ENCODE measurements at regions not wholly inside any gene's neighbourhood (a gene's known extent, or its start where the extent isn't known, plus 50 kb on each side); places are given as distances from the start of the nearest gene placed in this dataset.
"Not testable (repeated sequence)": the region's sequence is repeated elsewhere in the genome, so short reads cannot be mapped to it uniquely, and the experiment has no call there.

GRCh38 chr20:7136886-7137285 lies 369.4 kb downstream of the BMP2 start:
- DNase-seq: no peak
- no peak for ATAC-seq
- peaks cover 8 to 24% of the 10 kb centered on the region in 2 donors for H3K9me3 Mint-ChIP-seq
- H3K4me1 Mint-ChIP-seq: no peaks in the 10 kb centered on the region
- H3K4me3 Mint-ChIP-seq: no peak overlapping the region
- H3K27ac Mint-ChIP-seq: no peak overlapping the region
- no peaks in the 10 kb centered on the region for H3K27me3 Mint-ChIP-seq

GRCh38 chr20:7137395-7138151 lies 370.1 kb downstream of the BMP2 start:
- Mint-ChIP-seq H3K4me1 (no peaks in the 10 kb centered on the region), H3K9me3 (peaks cover 8 to 24% of the 10 kb centered on the region in 2 donors)

DNA sequence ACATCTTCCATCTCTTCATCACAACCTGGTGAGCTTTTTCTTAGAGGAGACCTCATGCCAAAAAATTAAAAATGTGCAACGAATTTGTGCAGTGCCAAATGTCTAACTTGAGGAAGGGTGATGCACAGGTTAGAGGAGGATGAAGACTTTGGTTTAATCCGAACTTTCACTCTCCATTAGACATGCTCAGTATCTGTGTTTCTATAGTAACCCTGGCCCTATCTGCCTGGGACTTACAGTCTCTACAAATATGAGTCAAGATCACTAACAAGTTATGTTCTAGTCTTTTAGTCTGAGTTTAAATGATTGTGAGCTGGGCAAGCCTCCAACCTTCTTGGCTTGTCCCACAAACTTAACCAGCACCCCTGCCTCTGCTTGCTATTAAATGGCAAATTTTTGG lies 377.0 kb downstream of the BMP2 start:
- Mint-ChIP-seq H3K27ac (no peak overlapping the region), H3K27me3 (no peaks in the 10 kb centered on the region), H3K9me3 (peaks cover 0 to 13% of the 10 kb centered on the region in 2 donors), H3K4me3 (no peak overlapping the region), H3K4me1 (no peaks in the 10 kb centered on the region)
- no peak for DNase-seq
- ATAC-seq: no peak

More at GRCh38 chr20:7137395-7138151, 370.1 kb downstream of the BMP2 start:
- H3K27ac Mint-ChIP-seq: no peak overlapping the region
- H3K27me3 Mint-ChIP-seq: no peaks in the 10 kb centered on the region
- H3K4me3 Mint-ChIP-seq: no peak overlapping the region
- ATAC-seq: no peak
- DNase-seq: no peak

- no peak for ATAC-seq
- no peaks in the 10 kb centered on the region for H3K27me3 Mint-ChIP-seq
Observed at GRCh38 chr20:7146552-7147219, 379.2 kb downstream of the BMP2 start.

GRCh38 chr20:7147220-7147601 lies 379.7 kb downstream of the BMP2 start:
- Mint-ChIP-seq H3K9me3 (peaks cover 0 to 7% of the 10 kb centered on the region in 2 donors), H3K27ac (no peak overlapping the region), H3K4me1 (no peaks in the 10 kb centered on the region), H3K27me3 (no peaks in the 10 kb centered on the region), H3K4me3 (no peak overlapping the region)
- no peak for DNase-seq
- no peak for ATAC-seq

More at GRCh38 chr20:7146552-7147219, 379.2 kb downstream of the BMP2 start:
- Mint-ChIP-seq H3K9me3 (peaks cover 0 to 7% of the 10 kb centered on the region in 2 donors), H3K4me3 (no peak overlapping the region), H3K27ac (peak overlapping the region in 1 of 2 donors; percentile 27), H3K4me1 (no peaks in the 10 kb centered on the region)
- no peak for DNase-seq

DNA sequence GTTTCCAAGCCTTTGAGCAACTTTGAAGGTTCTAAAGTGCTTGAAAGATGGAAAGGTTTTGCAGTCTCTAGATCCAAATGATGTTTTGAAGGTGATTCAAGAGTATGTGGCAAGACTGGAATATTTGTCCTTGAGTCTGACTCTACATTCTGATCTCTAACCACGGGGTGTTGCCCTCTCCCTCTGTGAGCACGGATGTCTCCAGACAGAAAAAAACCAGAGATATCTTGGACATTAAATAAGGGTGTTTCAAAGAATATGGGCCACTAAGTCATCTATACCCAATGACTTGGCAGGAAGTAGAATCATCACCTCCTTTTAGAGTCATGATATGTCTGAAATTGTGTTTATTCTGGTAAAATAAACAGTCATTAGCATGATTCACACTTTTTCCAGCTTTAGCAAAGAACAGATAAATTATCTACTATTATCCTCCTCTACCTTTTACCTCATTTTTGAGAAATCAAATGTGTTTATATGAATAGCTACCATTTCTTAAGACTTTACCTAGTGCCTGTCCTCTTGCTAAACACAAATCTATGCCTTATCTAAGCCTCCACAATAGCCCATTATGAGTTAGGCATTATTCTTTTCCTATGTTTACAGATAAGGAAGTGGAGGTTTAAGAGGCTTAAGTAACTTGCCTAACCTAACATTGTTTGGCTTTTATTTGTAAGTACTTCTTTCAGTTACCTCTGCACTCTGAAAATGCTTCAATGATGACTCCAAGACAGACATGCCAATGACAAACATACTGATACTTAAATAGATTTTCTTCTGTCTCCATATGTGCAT lies 384.4 kb downstream of the BMP2 start:
- H3K27me3 Mint-ChIP-seq: no peaks in the 10 kb centered on the region
- no peak for ATAC-seq
- H3K9me3 Mint-ChIP-seq: peaks cover 8% of the 10 kb centered on the region in 2 donors
- no peak overlapping the region for H3K4me3 Mint-ChIP-seq
- no peaks in the 10 kb centered on the region for H3K4me1 Mint-ChIP-seq
- no peak overlapping the region for H3K27ac Mint-ChIP-seq
- DNase-seq: no peak

- ATAC-seq (no peak), DNase-seq (no peak)
- Mint-ChIP-seq H3K27me3 (no peaks in the 10 kb centered on the region), H3K27ac (no peak overlapping the region), H3K4me1 (no peaks in the 10 kb centered on the region), H3K9me3 (peaks cover 8 to 11% of the 10 kb centered on the region in 2 donors), H3K4me3 (no peak overlapping the region)
Observed at GRCh38 chr20:7155282-7155681, 387.8 kb downstream of the BMP2 start.

DNA sequence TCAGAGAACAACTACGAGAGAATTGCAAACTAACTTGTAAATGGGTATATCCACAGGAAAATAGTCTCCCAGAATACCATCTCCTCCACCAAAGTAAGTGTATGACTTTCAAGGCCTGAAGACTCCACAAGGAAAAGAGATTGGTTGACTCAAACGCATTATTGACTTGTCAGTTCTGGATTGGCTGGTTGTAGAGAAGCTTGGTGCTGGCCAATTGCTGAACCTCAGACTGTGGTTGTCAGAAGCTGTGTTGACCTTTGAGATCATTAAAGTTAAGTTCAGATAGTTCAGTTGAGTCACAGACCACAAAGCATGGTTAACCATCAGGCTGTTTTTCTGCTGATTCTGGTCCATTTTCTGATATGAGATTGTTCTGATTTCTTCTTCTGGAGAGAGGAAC lies 388.3 kb downstream of the BMP2 start:
- H3K27ac Mint-ChIP-seq: no peak overlapping the region
- DNase-seq (no peak), ATAC-seq (no peak)
- H3K27me3 Mint-ChIP-seq: no peaks in the 10 kb centered on the region
- no peak overlapping the region for H3K4me3 Mint-ChIP-seq
- H3K4me1 Mint-ChIP-seq: no peaks in the 10 kb centered on the region
- peaks cover 8 to 11% of the 10 kb centered on the region in 2 donors for H3K9me3 Mint-ChIP-seq

- Mint-ChIP-seq H3K9me3 (peaks cover 19 to 22% of the 10 kb centered on the region in 2 donors), H3K4me1 (no peaks in the 10 kb centered on the region), H3K4me3 (no peak overlapping the region), H3K27ac (no peak overlapping the region), H3K27me3 (no peaks in the 10 kb centered on the region)
- no peak for ATAC-seq
- DNase-seq: no peak
Observed at GRCh38 chr20:7159903-7160302, 392.4 kb downstream of the BMP2 start.

- no peak for DNase-seq
- H3K4me1 Mint-ChIP-seq: no peaks in the 10 kb centered on the region
- no peak for ATAC-seq
- no peaks in the 10 kb centered on the region for H3K27me3 Mint-ChIP-seq
- no peak overlapping the region for H3K27ac Mint-ChIP-seq
- no peak overlapping the region for H3K4me3 Mint-ChIP-seq
- peaks cover 11 to 28% of the 10 kb centered on the region in 2 donors for H3K9me3 Mint-ChIP-seq
Observed at GRCh38 chr20:7161690-7162089, 394.2 kb downstream of the BMP2 start.

- Mint-ChIP-seq H3K4me3 (no peak overlapping the region), H3K9me3 (peaks cover 0 to 3% of the 10 kb centered on the region in 2 donors), H3K27ac (no peak overlapping the region), H3K27me3 (no peaks in the 10 kb centered on the region), H3K4me1 (no peaks in the 10 kb centered on the region)
- ATAC-seq: no peak
- no peak for DNase-seq
Observed at GRCh38 chr20:7171911-7172310, 404.4 kb downstream of the BMP2 start.

GRCh38 chr20:7174554-7174953 lies 407.1 kb downstream of the BMP2 start:
- no peaks in the 10 kb centered on the region for H3K4me1 Mint-ChIP-seq

DNA sequence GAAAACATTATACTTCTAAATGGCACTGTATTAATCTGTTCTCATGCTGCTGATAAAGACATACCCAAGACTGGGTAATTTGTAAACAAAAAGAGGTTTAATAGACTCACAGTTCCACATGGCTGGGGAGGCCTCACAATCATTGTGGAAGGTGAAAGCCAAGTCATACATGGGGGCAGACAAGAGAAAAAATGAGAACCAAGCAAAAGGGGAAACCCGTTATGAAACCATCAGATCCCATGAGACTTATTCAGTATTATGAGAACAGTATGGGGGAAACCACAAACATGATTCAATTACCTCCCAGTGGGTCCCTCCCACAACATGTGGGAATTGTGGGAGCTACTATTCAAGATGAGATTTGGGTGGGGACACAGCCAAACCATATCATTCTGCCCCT lies 408.3 kb downstream of the BMP2 start:
- not testable (repeated sequence) for H3K27ac Mint-ChIP-seq, H3K4me1 Mint-ChIP-seq, DNase-seq, H3K27me3 Mint-ChIP-seq, ATAC-seq, H3K4me3 Mint-ChIP-seq
- peaks cover 11 to 26% of the 10 kb centered on the region in 2 donors for H3K9me3 Mint-ChIP-seq

More at GRCh38 chr20:7174554-7174953, 407.1 kb downstream of the BMP2 start:
- H3K27ac Mint-ChIP-seq: no peak overlapping the region
- ATAC-seq (no peak), DNase-seq (no peak)
- peaks cover 2 to 13% of the 10 kb centered on the region in 2 donors for H3K9me3 Mint-ChIP-seq
- H3K4me3 Mint-ChIP-seq: no peak overlapping the region
- H3K27me3 Mint-ChIP-seq: no peaks in the 10 kb centered on the region

DNA sequence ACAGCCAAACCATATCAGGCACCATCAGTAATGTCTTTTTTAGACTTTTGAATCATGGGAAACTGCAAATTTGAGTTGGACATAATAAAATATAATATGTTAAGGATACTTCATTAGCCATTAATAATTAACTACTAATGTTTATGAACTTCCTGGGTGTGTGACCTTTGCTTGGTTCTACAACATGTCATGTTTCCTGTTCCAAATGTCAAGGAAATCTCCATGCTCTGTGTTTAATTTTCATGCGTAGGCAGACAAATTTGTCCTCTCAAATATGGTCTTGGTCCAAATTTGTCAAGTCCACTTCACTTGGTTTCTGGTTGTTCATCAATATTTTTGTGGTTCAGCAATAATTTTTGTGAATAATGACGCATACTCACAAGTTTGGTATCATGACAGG lies 410.5 kb downstream of the BMP2 start:
- no peaks in the 10 kb centered on the region for H3K27me3 Mint-ChIP-seq
- no peak overlapping the region for H3K27ac Mint-ChIP-seq
- H3K4me1 Mint-ChIP-seq: no peaks in the 10 kb centered on the region
- DNase-seq (no peak), ATAC-seq (no peak)
- H3K9me3 Mint-ChIP-seq: peaks cover 19 to 42% of the 10 kb centered on the region in 2 donors
- no peak overlapping the region for H3K4me3 Mint-ChIP-seq

DNA sequence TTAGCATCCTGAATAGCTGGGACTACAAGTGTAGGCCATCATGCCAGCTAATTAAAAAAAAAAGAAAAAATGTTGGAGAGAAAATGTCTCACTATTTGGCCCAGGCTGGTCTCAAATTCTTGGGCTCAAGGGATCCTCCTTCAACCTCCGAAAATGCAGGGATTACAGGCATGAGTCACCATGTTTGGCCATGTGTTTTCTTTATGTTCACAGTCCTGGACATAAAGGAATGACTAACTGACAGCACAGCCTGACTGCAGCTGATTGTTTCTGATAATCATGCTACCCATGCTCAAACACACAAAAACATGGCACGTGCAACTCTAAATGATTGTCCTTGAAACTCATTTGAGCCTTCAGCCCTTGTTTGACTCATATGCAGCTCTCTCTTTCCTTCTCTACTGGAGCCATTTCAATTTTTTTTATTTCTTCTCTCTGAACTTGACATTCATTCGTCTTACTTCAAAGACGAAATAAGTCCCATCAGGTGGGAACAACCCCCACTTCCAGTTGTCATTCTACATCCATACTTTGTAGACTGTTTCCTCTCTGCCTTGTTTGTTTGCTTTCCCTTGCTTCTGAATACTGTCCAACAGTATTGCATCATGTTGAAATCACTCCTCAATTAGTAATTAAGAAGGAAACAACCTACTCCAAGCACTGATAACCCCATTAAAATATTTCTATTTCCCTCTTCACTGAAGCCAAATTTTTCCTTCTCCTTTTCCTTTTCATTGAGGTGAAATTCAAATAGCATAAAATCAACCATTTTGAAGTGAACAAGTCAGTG lies 413.0 kb downstream of the BMP2 start:
- Mint-ChIP-seq H3K27ac (no peak overlapping the region), H3K4me3 (no peak overlapping the region), H3K4me1 (no peaks in the 10 kb centered on the region), H3K9me3 (peaks cover 26 to 54% of the 10 kb centered on the region in 2 donors), H3K27me3 (no peaks in the 10 kb centered on the region)
- ATAC-seq (no peak), DNase-seq (no peak)
